OCI-LY3 (cell line): ENCODE measurements at regions not wholly inside any gene's neighbourhood (a gene's known extent, or its start where the extent isn't known, plus 50 kb on each side); places are given as distances from the start of the nearest gene placed in this dataset.

Source experiments
- CTCF ChIP-seq: fragments of 200-600, 300-600 bp; sonication (generic); IDR thresholded peaks from 2 replicates; pipeline ENCODE4 v1.5.1; 2014; ENCODE audit warnings: antibody characterized with exemption, low read length, low read depth
- EZH2phosphoT487 ChIP-seq: fragments of 200-600 bp; shearing (Covaris generic); IDR thresholded peaks from 2 replicates; pipeline ENCODE4 v1.6.1; 2018; ENCODE audit warnings: antibody characterized with exemption, mixed run types, low read depth

- TF ChIP-seq CTCF (no peak), EZH2phosphoT487 (no peak)
These were observed 73.9 kb downstream of the ACKR3 start for GRCh38 chr2:236643480-236643879.
